Neuronal stem cell (in vitro differentiated cells): ENCODE measurements at regions not wholly inside any gene's neighbourhood (a gene's known extent, or its start where the extent isn't known, plus 50 kb on each side); places are given as distances from the start of the nearest gene placed in this dataset.

Source experiments
- DNase-seq: peaks from one replicate; pipeline ENCODE4 v3.0.0-alpha.2; 2013; ENCODE audit warnings: low spot score
- H2AFZ ChIP-seq: one replicate; pipeline ENCODE4 v1.6.1; 2013; ENCODE audit warnings: mild to moderate bottlenecking, low read length, inconsistent platforms
- H2AK5ac ChIP-seq: 2 replicates; pipeline ENCODE4 v1.6.1; 2013; ENCODE audit warnings: low read depth, mild to moderate bottlenecking, inconsistent platforms, low read length, moderate library complexity, mixed read lengths
- H2BK120ac ChIP-seq: 2 replicates; pipeline ENCODE4 v1.6.1; 2013; ENCODE audit warnings: low read depth, mild to moderate bottlenecking, inconsistent platforms, low read length, moderate library complexity, mixed read lengths
- H2BK12ac ChIP-seq: one replicate; pipeline ENCODE4 v1.6.1; 2013; ENCODE audit warnings: low read length, inconsistent platforms
- H2BK15ac ChIP-seq: 2 replicates; pipeline ENCODE4 v1.6.1; 2013; ENCODE audit warnings: mild to moderate bottlenecking, low read length, inconsistent platforms, mixed read lengths
- H2BK5ac ChIP-seq: one replicate; pipeline ENCODE4 v1.6.1; 2013; ENCODE audit warnings: inconsistent platforms, mild to moderate bottlenecking, low read length, moderate library complexity
- H3K14ac ChIP-seq: one replicate; pipeline ENCODE4 v1.6.1; 2013; ENCODE audit warnings: low read length, inconsistent platforms
- H3K18ac ChIP-seq: 2 replicates; pipeline ENCODE4 v1.6.1; 2013; ENCODE audit warnings: low read length, inconsistent platforms
- H3K23ac ChIP-seq: 2 replicates; pipeline ENCODE4 v1.6.1; 2013; ENCODE audit warnings: low read depth, mild to moderate bottlenecking, mixed read lengths, low read length, inconsistent platforms; ENCODE audit not compliant: poor library complexity
- H3K27ac ChIP-seq: replicated peaks from 3 replicates; pipeline ENCODE4 v1.5.1; 2013; ENCODE audit warnings: low read length, inconsistent platforms
- H3K27me3 ChIP-seq, 3 experiments: 2 replicates each; pipeline ENCODE4 v1.6.1; 2013; ENCODE audit warnings: low read length in 3 of 3, mild to moderate bottlenecking in 2 of 3, inconsistent platforms in 1 of 3, low read depth in 1 of 3, mixed read lengths in 1 of 3, moderate library complexity in 1 of 3; ENCODE audit not compliant: control insufficient read depth in 3 of 3, insufficient read depth in 3 of 3
- H3K36me3 ChIP-seq, 2 donors: replicated peaks in 1 of 2; 2 replicates each; pipeline ENCODE4 v1.6.1; 2013; ENCODE audit warnings: low read length in 2 of 2; ENCODE audit not compliant: control insufficient read depth in 2 of 2, insufficient read depth in 2 of 2
- H3K4ac ChIP-seq: 2 replicates; pipeline ENCODE4 v1.6.1; 2013; ENCODE audit warnings: inconsistent platforms, mild to moderate bottlenecking, low read length, moderate library complexity
- H3K4me1 ChIP-seq, 2 donors: 1 replicate in 1 of 2; 2 replicates in 1 of 2; pipeline ENCODE4 v1.6.1; 2013; ENCODE audit warnings: low read length in 2 of 2, low read depth in 1 of 2; ENCODE audit not compliant: control insufficient read depth in 2 of 2, insufficient read depth in 1 of 2
- H3K4me2 ChIP-seq: one replicate; pipeline ENCODE4 v1.6.1; 2013; ENCODE audit warnings: mild to moderate bottlenecking, low read length, inconsistent platforms; ENCODE audit not compliant: insufficient read depth, poor library complexity, severe bottlenecking
- H3K4me3 ChIP-seq, 2 donors: 2 replicates each; pipeline ENCODE4 v1.5.1; 2013; ENCODE audit warnings: low read length in 2 of 2, mild to moderate bottlenecking in 2 of 2, inconsistent platforms in 1 of 2, moderate library complexity in 1 of 2
- H3K79me1 ChIP-seq: one replicate; pipeline ENCODE4 v1.6.1; 2013; ENCODE audit warnings: low read depth, mild to moderate bottlenecking, inconsistent platforms, low read length, moderate library complexity
- H3K9ac ChIP-seq: one replicate; pipeline ENCODE4 v1.6.1; 2013; ENCODE audit warnings: mild to moderate bottlenecking, low read depth, low read length, inconsistent platforms; ENCODE audit not compliant: poor library complexity
- H3K9me3 ChIP-seq, 2 donors: replicated peaks in 1 of 2; 2 replicates each; pipeline versions ENCODE3 to v1.6.1; 2013; ENCODE audit warnings: low read length in 2 of 2, mild to moderate bottlenecking in 2 of 2, inconsistent platforms in 1 of 2, low read depth in 1 of 2, mixed read lengths in 1 of 2, moderate library complexity in 1 of 2; ENCODE audit not compliant: control insufficient read depth in 2 of 2, insufficient read depth in 1 of 2
- H4K8ac ChIP-seq: one replicate; pipeline ENCODE4 v1.6.1; 2013; ENCODE audit warnings: low read depth, mild to moderate bottlenecking, inconsistent platforms, low read length, moderate library complexity
- H4K91ac ChIP-seq: one replicate; pipeline ENCODE4 v1.6.1; 2013; ENCODE audit warnings: low read length, low read depth, mild to moderate bottlenecking, inconsistent platforms; ENCODE audit not compliant: poor library complexity
- WGBS, 2 donors: extraction: QIAGEN DNeasy Blood & Tissue Kit; methylation state at CpG; one replicate each; pipeline ENCODE4 v1.1.7; 2013; ENCODE audit warnings: missing lambda C conversion rate in 2 of 2, mixed read lengths in 1 of 2; ENCODE audit not compliant: insufficient read length in 2 of 2, insufficient replicate concordance in 1 of 2; ENCODE audit errors: extremely low coverage in 2 of 2; 5-methylcytosine and 5-hydroxymethylcytosine counted together

GRCh38 chr5:124212934-124213333 is 533.5 kb downstream of the ZNF608 start:
- no peak overlapping the region for H3K14ac ChIP-seq
- H3K18ac ChIP-seq: no peak overlapping the region
- H2BK5ac ChIP-seq: no peak overlapping the region
- no peaks in the 10 kb centered on the region for H3K4me1 ChIP-seq
- WGBS, 2 donors: 100% methylated on average over 1 of the region's 9 CpGs
- no peak overlapping the region for H2BK15ac ChIP-seq
- no peak overlapping the region for H3K4ac ChIP-seq
- H3K27me3 ChIP-seq: no peaks in the 10 kb centered on the region
- no peak overlapping the region for H3K9ac ChIP-seq
- H2AK5ac ChIP-seq: no peak overlapping the region
- no peak overlapping the region for H4K91ac ChIP-seq
- H4K8ac ChIP-seq: no peak overlapping the region
- no peak overlapping the region for H3K27ac ChIP-seq
- peaks cover 3 to 11% of the 10 kb centered on the region in 2 donors for H3K9me3 ChIP-seq
- no peaks in the 10 kb centered on the region for H3K36me3 ChIP-seq
- no peak overlapping the region for H3K4me3 ChIP-seq
- no peak overlapping the region for H2BK120ac ChIP-seq
- no peak overlapping the region for H2BK12ac ChIP-seq
- H2AFZ ChIP-seq: no peak overlapping the region
- no peak for DNase-seq
- H3K4me2 ChIP-seq: no peak overlapping the region
- H3K79me1 ChIP-seq: no peaks in the 10 kb centered on the region
- H3K23ac ChIP-seq: no peak overlapping the region

GRCh38 chr5:124210111-124210910 is 536.1 kb downstream of the ZNF608 start:
- Histone ChIP-seq H3K9ac (no peak overlapping the region), H2BK120ac (no peak overlapping the region), H3K9me3 (peaks cover 3 to 11% of the 10 kb centered on the region in 2 donors), H3K27me3 (no peaks in the 10 kb centered on the region), H3K23ac (no peak overlapping the region), H2AFZ (no peak overlapping the region), H3K14ac (no peak overlapping the region), H2AK5ac (no peak overlapping the region), H2BK12ac (no peak overlapping the region), H3K18ac (no peak overlapping the region), H3K4me1 (no peaks in the 10 kb centered on the region), H4K8ac (no peak overlapping the region), H3K27ac (no peak overlapping the region), H3K4ac (no peak overlapping the region), H2BK5ac (no peak overlapping the region), H3K4me2 (no peak overlapping the region), H3K36me3 (no peaks in the 10 kb centered on the region), H4K91ac (no peak overlapping the region), H3K79me1 (no peaks in the 10 kb centered on the region), H3K4me3 (no peak overlapping the region), H2BK15ac (no peak overlapping the region)
- no peak for DNase-seq
- WGBS, 2 donors: no CpG with 5 or more reads among the region's 2 CpGs

- Histone ChIP-seq H3K79me1 (no peaks in the 10 kb centered on the region), H3K27me3 (no peaks in the 10 kb centered on the region), H3K18ac (no peak overlapping the region), H4K8ac (no peak overlapping the region), H2BK120ac (no peak overlapping the region), H2AK5ac (no peak overlapping the region), H2BK12ac (no peak overlapping the region), H3K27ac (no peak overlapping the region), H3K9me3 (peaks cover 6 to 28% of the 10 kb centered on the region in 2 donors), H2BK15ac (no peak overlapping the region), H3K36me3 (no peaks in the 10 kb centered on the region), H3K4ac (no peak overlapping the region), H3K4me3 (no peak overlapping the region), H2AFZ (no peak overlapping the region), H2BK5ac (no peak overlapping the region), H3K23ac (no peak overlapping the region), H3K4me2 (no peak overlapping the region), H3K9ac (no peak overlapping the region), H3K4me1 (no peaks in the 10 kb centered on the region), H3K14ac (no peak overlapping the region), H4K91ac (no peak overlapping the region)
- no peak for DNase-seq
- WGBS, 2 donors: no CpG with 5 or more reads among the region's 3 CpGs
Measured at GRCh38 chr5:124207118-124207517, 539.3 kb downstream of the ZNF608 start.

GRCh38 chr5:124206540-124206939 is 539.9 kb downstream of the ZNF608 start:
- Histone ChIP-seq H3K9ac (no peak overlapping the region), H2AK5ac (no peak overlapping the region), H4K8ac (no peak overlapping the region), H2BK5ac (no peak overlapping the region), H3K4me2 (no peak overlapping the region), H3K14ac (no peak overlapping the region), H3K9me3 (peaks cover 6 to 29% of the 10 kb centered on the region in 2 donors), H3K36me3 (no peaks in the 10 kb centered on the region), H2BK120ac (no peak overlapping the region), H3K23ac (no peak overlapping the region), H3K4me1 (no peaks in the 10 kb centered on the region), H4K91ac (no peak overlapping the region), H3K27me3 (no peaks in the 10 kb centered on the region), H2BK15ac (no peak overlapping the region), H3K18ac (no peak overlapping the region), H3K4ac (no peak overlapping the region), H3K79me1 (no peaks in the 10 kb centered on the region), H2AFZ (no peak overlapping the region), H2BK12ac (no peak overlapping the region), H3K27ac (no peak overlapping the region), H3K4me3 (no peak overlapping the region)
- WGBS, 2 donors: no CpG with 5 or more reads among the region's 2 CpGs
- no peak for DNase-seq
